ENCODE measurements at regions not wholly inside any gene's neighbourhood (a gene's known extent, or its start where the extent isn't known, plus 50 kb on each side); places are given as distances from the start of the nearest gene placed in this dataset.

- TF ChIP-seq, protein P1, sequence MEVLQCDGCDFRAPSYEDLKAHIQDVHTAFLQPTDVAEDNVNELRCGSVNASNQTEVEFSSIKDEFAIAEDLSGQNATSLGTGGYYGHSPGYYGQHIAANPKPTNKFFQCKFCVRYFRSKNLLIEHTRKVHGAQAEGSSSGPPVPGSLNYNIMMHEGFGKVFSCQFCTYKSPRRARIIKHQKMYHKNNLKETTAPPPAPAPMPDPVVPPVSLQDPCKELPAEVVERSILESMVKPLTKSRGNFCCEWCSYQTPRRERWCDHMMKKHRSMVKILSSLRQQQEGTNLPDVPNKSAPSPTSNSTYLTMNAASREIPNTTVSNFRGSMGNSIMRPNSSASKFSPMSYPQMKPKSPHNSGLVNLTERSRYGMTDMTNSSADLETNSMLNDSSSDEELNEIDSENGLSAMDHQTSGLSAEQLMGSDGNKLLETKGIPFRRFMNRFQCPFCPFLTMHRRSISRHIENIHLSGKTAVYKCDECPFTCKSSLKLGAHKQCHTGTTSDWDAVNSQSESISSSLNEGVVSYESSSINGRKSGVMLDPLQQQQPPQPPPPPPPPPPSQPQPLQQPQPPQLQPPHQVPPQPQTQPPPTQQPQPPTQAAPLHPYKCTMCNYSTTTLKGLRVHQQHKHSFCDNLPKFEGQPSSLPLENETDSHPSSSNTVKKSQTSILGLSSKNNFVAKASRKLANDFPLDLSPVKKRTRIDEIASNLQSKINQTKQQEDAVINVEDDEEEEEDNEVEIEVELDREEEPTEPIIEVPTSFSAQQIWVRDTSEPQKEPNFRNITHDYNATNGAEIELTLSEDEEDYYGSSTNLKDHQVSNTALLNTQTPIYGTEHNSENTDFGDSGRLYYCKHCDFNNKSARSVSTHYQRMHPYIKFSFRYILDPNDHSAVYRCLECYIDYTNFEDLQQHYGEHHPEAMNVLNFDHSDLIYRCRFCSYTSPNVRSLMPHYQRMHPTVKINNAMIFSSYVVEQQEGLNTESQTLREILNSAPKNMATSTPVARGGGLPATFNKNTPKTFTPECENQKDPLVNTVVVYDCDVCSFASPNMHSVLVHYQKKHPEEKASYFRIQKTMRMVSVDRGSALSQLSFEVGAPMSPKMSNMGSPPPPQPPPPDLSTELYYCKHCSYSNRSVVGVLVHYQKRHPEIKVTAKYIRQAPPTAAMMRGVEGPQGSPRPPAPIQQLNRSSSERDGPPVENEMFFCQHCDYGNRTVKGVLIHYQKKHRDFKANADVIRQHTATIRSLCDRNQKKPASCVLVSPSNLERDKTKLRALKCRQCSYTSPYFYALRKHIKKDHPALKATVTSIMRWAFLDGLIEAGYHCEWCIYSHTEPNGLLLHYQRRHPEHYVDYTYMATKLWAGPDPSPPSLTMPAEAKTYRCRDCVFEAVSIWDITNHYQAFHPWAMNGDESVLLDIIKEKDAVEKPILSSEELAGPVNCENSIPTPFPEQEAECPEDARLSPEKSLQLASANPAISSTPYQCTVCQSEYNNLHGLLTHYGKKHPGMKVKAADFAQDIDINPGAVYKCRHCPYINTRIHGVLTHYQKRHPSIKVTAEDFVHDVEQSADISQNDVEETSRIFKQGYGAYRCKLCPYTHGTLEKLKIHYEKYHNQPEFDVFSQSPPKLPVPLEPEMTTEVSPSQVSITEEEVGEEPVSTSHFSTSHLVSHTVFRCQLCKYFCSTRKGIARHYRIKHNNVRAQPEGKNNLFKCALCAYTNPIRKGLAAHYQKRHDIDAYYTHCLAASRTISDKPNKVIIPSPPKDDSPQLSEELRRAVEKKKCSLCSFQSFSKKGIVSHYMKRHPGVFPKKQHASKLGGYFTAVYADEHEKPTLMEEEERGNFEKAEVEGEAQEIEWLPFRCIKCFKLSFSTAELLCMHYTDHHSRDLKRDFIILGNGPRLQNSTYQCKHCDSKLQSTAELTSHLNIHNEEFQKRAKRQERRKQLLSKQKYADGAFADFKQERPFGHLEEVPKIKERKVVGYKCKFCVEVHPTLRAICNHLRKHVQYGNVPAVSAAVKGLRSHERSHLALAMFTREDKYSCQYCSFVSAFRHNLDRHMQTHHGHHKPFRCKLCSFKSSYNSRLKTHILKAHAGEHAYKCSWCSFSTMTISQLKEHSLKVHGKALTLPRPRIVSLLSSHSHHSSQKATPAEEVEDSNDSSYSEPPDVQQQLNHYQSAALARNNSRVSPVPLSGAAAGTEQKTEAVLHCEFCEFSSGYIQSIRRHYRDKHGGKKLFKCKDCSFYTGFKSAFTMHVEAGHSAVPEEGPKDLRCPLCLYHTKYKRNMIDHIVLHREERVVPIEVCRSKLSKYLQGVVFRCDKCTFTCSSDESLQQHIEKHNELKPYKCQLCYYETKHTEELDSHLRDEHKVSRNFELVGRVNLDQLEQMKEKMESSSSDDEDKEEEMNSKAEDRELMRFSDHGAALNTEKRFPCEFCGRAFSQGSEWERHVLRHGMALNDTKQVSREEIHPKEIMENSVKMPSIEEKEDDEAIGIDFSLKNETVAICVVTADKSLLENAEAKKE (CRISPR knock-in tag; IDR thresholded peaks at IDR 0.05) = no peak
- TF ChIP-seq EZH2phosphoT487 (IDR thresholded peaks at IDR 0.05; ENCODE audit: unreplicated experiment) = no peak
- TF ChIP-seq NANOG (IDR thresholded peaks at IDR 0.05; ENCODE audit: borderline replicate concordance) = no peak
These were observed 1133.4 kb downstream of the XPNPEP1 start (continued) for GRCh38 chr10:108789919-108790318.

DNA sequence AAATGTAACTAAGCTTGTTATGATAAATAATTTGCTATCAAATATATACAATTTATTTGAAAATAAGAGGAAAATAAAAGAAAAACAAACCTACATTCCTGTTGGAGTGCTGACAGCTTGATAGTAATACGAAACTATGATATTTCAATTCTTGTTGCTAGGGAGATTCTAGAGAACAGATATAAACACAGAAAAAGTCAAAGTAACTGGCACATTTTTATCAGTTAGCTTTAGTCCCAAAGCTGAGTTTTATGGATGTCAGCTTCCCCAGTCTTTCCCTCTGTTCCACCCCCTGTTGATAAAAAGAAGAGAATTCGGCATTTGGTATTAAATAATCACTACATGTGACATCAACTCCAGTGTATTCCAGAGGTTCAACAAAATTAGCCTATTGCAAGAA, 1134.0 kb downstream of the XPNPEP1 start:
- H3K27me3 Mint-ChIP-seq (ENCODE audit: insufficient read depth, low read depth, poor library complexity) = no peaks in the 10 kb centered on the region
- H3K27me3 ChIP-seq (ENCODE audit: insufficient read depth) = no peaks in the 10 kb centered on the region
- no peak for TF ChIP-seq JUNB (IDR thresholded peaks at IDR 0.05; ENCODE audit: unreplicated experiment)
- TF ChIP-seq, protein P1 (CRISPR knock-in tag; IDR thresholded peaks at IDR 0.05) = no peak
- no peak for TF ChIP-seq STAT1 (IDR thresholded peaks at IDR 0.05; ENCODE audit: unreplicated experiment)
- no peak for TF ChIP-seq NANOG (IDR thresholded peaks at IDR 0.05; ENCODE audit: borderline replicate concordance)
- peaks cover 36% of the 10 kb centered on the region for H3K9me3 Mint-ChIP-seq
- ATAC-seq (no peak), DNase-seq (ENCODE audit: low spot score) (no peak)
- H3K79me2 ChIP-seq (replicated peaks; ENCODE audit: insufficient read depth) = no peaks in the 10 kb centered on the region
- no peak overlapping the region for H2AFZ ChIP-seq
- no peak overlapping the region for H3K4me3 Mint-ChIP-seq
- peaks cover 25% of the 10 kb centered on the region for H3K36me3 Mint-ChIP-seq (ENCODE audit: low read depth)
- H3F3A ChIP-seq (replicated peaks; ENCODE audit: low read depth) = no peaks in the 10 kb centered on the region
- no peak overlapping the region for H3K27ac ChIP-seq (ENCODE audit: low read depth)
- H3K4me1 ChIP-seq (ENCODE audit: insufficient read depth) = no peaks in the 10 kb centered on the region
- H4K20me1 ChIP-seq (replicated peaks; ENCODE audit: insufficient read depth) = no peaks in the 10 kb centered on the region
- H3K4me2 ChIP-seq = no peak overlapping the region
- H3K9me2 ChIP-seq (ENCODE audit: insufficient read depth) = peaks cover 8% of the 10 kb centered on the region; the same call in 1 of the 2 replicates
- 0 out of 2 replicates have a peak, but pooled peaks cover 3% of the 10 kb centered on the region for H3K36me3 ChIP-seq (ENCODE audit: insufficient read depth)
- no peak overlapping the region for H3K27ac Mint-ChIP-seq
- no peak overlapping the region for H3K4me3 ChIP-seq
- H3K4me1 Mint-ChIP-seq = no peaks in the 10 kb centered on the region

All from GM23338 (cell line).